DND-41 (cell line): ENCODE measurements at regions not wholly inside any gene's neighbourhood (a gene's known extent, or its start where the extent isn't known, plus 50 kb on each side); places are given as distances from the start of the nearest gene placed in this dataset.

Experiments
- ATAC-seq: fragments of 200-7000 bp; cut with Tn5 transposase; 3 replicates; pipeline ENCODE4 v1.9.1; 2021; ENCODE audit warnings: low read depth; ENCODE audit not compliant: insufficient read depth
- DNase-seq: peaks from one replicate; pipeline ENCODE4 v3.0.0-alpha.2; 2020
- H2AFZ ChIP-seq: 2 replicates; pipeline ENCODE4 v1.6.0; 2012; ENCODE audit warnings: low read depth, low read length
- H3K27ac ChIP-seq: 2 replicates; pipeline ENCODE4 v1.5.1; 2012; ENCODE audit warnings: low read length, inconsistent platforms
- H3K27me3 ChIP-seq: fragments of 200-600 bp; sonication (generic); 2 replicates; pipeline ENCODE4 v1.6.0; 2012; ENCODE audit warnings: low read length, mild to moderate bottlenecking, inconsistent platforms; ENCODE audit not compliant: insufficient read depth, poor library complexity
- H3K36me3 ChIP-seq: 2 replicates; pipeline ENCODE4 v1.5.1; 2012; ENCODE audit warnings: low read length, inconsistent platforms; ENCODE audit not compliant: insufficient read depth
- H3K4me1 ChIP-seq: 2 replicates; pipeline ENCODE4 v1.5.1; 2012; ENCODE audit warnings: mild to moderate bottlenecking, low read length; ENCODE audit not compliant: insufficient read depth
- H3K4me2 ChIP-seq: 2 replicates; pipeline ENCODE4 v1.6.0; 2012; ENCODE audit warnings: mild to moderate bottlenecking, moderate library complexity, low read length, inconsistent platforms; ENCODE audit not compliant: insufficient read depth
- H3K4me3 ChIP-seq, 2 experiments: fragments of 200-600 bp in 1 of 2; shearing (Covaris generic) in 1 of 2; 2 replicates each; pipeline ENCODE4 v1.5.1; 2012 to 2016; ENCODE audit warnings: inconsistent platforms in 2 of 2, low read length in 2 of 2, mild to moderate bottlenecking in 2 of 2, low read depth in 1 of 2, moderate library complexity in 1 of 2
- H3K79me2 ChIP-seq: 2 replicates; pipeline ENCODE4 v1.6.0; 2012; ENCODE audit warnings: low read length, inconsistent platforms; ENCODE audit not compliant: insufficient read depth
- H3K9ac ChIP-seq: 2 replicates; pipeline ENCODE4 v1.6.0; 2012; ENCODE audit warnings: low read depth, mild to moderate bottlenecking, inconsistent platforms, low read length, moderate library complexity
- H3K9me3 ChIP-seq: 2 replicates; pipeline ENCODE4 v1.5.1; 2012; ENCODE audit warnings: low read length, moderate library complexity, mild to moderate bottlenecking, inconsistent platforms; ENCODE audit not compliant: insufficient read depth, severe bottlenecking
- H4K20me1 ChIP-seq: 2 replicates; pipeline ENCODE4 v1.6.0; 2012; ENCODE audit warnings: low read length; ENCODE audit not compliant: insufficient read depth
- CTCF ChIP-seq: IDR thresholded peaks from 2 replicates; pipeline ENCODE4 v1.5.1; 2012; ENCODE audit warnings: borderline replicate concordance, low read length, moderate library complexity, mild to moderate bottlenecking; ENCODE audit not compliant: poor library complexity, severe bottlenecking; ENCODE audit errors: extremely low read depth
- EZH2 ChIP-seq: IDR thresholded peaks from 3 replicates; pipeline ENCODE4 v1.6.1; 2012; ENCODE audit warnings: borderline replicate concordance, low read depth, mild to moderate bottlenecking, moderate library complexity, low read length, inconsistent platforms; ENCODE audit not compliant: severe bottlenecking

GRCh38 chr12:47348206-47348605, 268.4 kb upstream of the AMIGO2 start:
- Histone ChIP-seq H3K27me3 (no peaks in the 10 kb centered on the region), H3K4me1 (peaks cover 21% of the 10 kb centered on the region), H3K4me3 (no peak overlapping the region), H3K79me2 (no peaks in the 10 kb centered on the region), H3K4me2 (no peak overlapping the region), H2AFZ (no peak overlapping the region), H4K20me1 (no peaks in the 10 kb centered on the region), H3K36me3 (no peaks in the 10 kb centered on the region), H3K9me3 (no peaks in the 10 kb centered on the region), H3K9ac (no peak overlapping the region), H3K27ac (no peak overlapping the region)
- DNase-seq (no peak), ATAC-seq (no peak)
- TF ChIP-seq CTCF (no peak), EZH2 (no peak)

GRCh38 chr12:47346251-47347019, 266.7 kb upstream of the AMIGO2 start:
- Histone ChIP-seq H3K9me3 (no peaks in the 10 kb centered on the region), H3K9ac (no peak overlapping the region), H3K4me3 (no peak overlapping the region), H3K4me1 (peaks cover 21% of the 10 kb centered on the region), H3K79me2 (no peaks in the 10 kb centered on the region), H3K27me3 (no peaks in the 10 kb centered on the region), H3K27ac (no peak overlapping the region), H4K20me1 (no peaks in the 10 kb centered on the region), H3K36me3 (no peaks in the 10 kb centered on the region), H2AFZ (no peak overlapping the region), H3K4me2 (no peak overlapping the region)
- TF ChIP-seq EZH2 (no peak), CTCF (no peak)
- DNase-seq = no peak
- no peak for ATAC-seq

- DNase-seq = no peak
These were observed 264.2 kb upstream of the AMIGO2 start for GRCh38 chr12:47343684-47344567.

More at GRCh38 chr12:47343684-47344567, 264.2 kb upstream of the AMIGO2 start:
- TF ChIP-seq EZH2 (no peak), CTCF (no peak)
- ATAC-seq = no peak
- Histone ChIP-seq H3K4me2 (no peak overlapping the region), H3K9ac (no peak overlapping the region), H3K9me3 (no peaks in the 10 kb centered on the region), H3K4me3 (no peak overlapping the region), H3K27me3 (no peaks in the 10 kb centered on the region), H3K36me3 (no peaks in the 10 kb centered on the region), H3K79me2 (no peaks in the 10 kb centered on the region), H2AFZ (no peak overlapping the region), H3K4me1 (peaks cover 3% of the 10 kb centered on the region), H4K20me1 (no peaks in the 10 kb centered on the region), H3K27ac (no peak overlapping the region)
